Colonic mucosa (tissue), 4 donors: ENCODE measurements at regions not wholly inside any gene's neighbourhood (a gene's known extent, or its start where the extent isn't known, plus 50 kb on each side); places are given as distances from the start of the nearest gene placed in this dataset.

ENCODE experiments used
- DNase-seq: peaks from one replicate; pipeline ENCODE4 v3.0.0-alpha.2; 2020
- H3K27ac ChIP-seq: fragments of 200-600 bp; one replicate; pipeline ENCODE4 v1.8.0; 2021
- H3K27me3 ChIP-seq: fragments of 200-600 bp; one replicate; pipeline ENCODE4 v1.8.0; 2021
- H3K36me3 ChIP-seq: fragments of 200-600 bp; one replicate; pipeline ENCODE4 v1.8.0; 2021
- H3K4me1 ChIP-seq: fragments of 200-600 bp; one replicate; pipeline ENCODE4 v1.8.0; 2021; ENCODE audit warnings: mild to moderate bottlenecking
- H3K4me3 ChIP-seq: fragments of 200-600 bp; one replicate; pipeline ENCODE4 v1.8.0; 2021
- H3K9ac ChIP-seq, 2 donors: one replicate each; pipeline ENCODE4 v1.7.0; 2013; ENCODE audit warnings: control low read depth in 2 of 2, low read depth in 2 of 2, low read length in 2 of 2
- H3K9me3 ChIP-seq: fragments of 200-600 bp; one replicate; pipeline ENCODE4 v1.8.0; 2021
- intact Hi-C: fragments of 100-400 bp; cut with DNase I; formaldehyde crosslinking; loops from one replicate; pipeline ENCODE4 v1.14.1; 2022
- TF ChIP-seq, protein P1 (sequence below): fragments of 200-600 bp; IDR thresholded peaks from one replicate; pipeline ENCODE4 v1.8.0; 2022; ENCODE audit warnings: antibody characterized with exemption, mild to moderate bottlenecking
- donor health status: healthy.
- donor health status: DM: no; HTN: no; CAD: no.
- donor health status: DM: no; HTN: no; CAD: no.

DNA sequence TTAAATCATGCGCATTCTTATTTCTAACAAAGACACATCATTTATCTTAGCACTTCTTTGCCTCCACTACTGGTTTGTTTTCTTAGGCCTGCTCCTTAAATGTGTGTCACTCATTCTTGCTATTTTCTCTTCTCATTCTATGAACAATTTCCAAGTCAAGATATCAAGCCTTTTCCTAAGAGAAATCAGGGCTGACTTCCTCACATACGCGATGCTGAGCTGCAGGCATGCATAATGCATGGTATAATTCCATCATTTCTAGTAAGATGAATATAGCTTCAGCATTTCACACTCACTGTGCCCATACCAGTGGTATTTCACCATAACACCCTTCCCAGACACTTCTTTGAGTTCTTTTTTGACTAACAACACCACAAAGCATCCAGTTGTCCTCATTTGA, 838.9 kb upstream of the DDX18 start:
- Histone ChIP-seq H3K9me3 (no peaks in the 10 kb centered on the region), H3K36me3 (no peaks in the 10 kb centered on the region), H3K9ac (no peak overlapping the region), H3K4me1 (no peaks in the 10 kb centered on the region), H3K27me3 (no peaks in the 10 kb centered on the region), H3K27ac (no peak overlapping the region), H3K4me3 (no peak overlapping the region)
- intact Hi-C loops = no loop called here
- TF ChIP-seq, protein P1, sequence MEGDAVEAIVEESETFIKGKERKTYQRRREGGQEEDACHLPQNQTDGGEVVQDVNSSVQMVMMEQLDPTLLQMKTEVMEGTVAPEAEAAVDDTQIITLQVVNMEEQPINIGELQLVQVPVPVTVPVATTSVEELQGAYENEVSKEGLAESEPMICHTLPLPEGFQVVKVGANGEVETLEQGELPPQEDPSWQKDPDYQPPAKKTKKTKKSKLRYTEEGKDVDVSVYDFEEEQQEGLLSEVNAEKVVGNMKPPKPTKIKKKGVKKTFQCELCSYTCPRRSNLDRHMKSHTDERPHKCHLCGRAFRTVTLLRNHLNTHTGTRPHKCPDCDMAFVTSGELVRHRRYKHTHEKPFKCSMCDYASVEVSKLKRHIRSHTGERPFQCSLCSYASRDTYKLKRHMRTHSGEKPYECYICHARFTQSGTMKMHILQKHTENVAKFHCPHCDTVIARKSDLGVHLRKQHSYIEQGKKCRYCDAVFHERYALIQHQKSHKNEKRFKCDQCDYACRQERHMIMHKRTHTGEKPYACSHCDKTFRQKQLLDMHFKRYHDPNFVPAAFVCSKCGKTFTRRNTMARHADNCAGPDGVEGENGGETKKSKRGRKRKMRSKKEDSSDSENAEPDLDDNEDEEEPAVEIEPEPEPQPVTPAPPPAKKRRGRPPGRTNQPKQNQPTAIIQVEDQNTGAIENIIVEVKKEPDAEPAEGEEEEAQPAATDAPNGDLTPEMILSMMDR = no peak
- no peak for DNase-seq

DNA sequence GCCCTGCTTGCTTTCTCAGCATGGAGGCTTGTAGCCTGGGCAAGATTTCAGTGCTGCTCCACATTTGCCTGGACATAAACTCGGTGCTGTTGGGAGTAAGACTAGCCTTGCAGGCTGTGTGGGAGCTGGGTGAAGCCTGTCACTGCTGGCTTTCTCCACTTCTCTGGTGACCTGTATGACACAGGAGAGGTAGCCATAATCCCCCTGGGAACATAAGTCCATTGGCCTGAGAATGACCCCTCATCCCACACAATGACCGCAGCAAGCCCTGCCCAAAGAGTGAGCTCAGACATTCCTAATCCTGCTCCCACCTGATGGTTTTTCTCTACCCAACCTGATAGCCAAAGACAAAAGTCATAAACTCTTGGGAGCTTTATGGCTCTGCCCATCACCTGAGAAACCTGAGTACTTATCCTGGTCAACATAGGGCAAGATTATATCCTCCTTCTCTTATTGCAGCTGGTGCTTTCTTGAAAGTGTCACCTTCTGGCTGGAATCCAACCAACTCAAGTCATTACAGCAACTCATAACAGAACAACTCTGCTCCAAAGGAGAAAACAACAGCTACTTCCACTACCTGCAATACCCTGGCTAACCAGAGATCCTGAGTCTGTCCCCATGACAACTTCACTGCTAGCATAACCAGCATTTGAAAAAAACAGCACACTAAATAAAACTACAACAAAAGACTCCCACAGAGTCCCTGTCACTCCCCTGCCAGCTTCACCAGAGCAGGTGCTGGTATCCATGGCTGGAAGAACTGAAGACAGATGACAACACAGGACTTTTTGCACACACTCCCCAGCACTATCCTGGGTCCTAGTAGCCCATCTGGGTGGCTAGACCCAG, 834.4 kb upstream of the DDX18 start:
- H3K4me3 ChIP-seq = no peak overlapping the region

DNA sequence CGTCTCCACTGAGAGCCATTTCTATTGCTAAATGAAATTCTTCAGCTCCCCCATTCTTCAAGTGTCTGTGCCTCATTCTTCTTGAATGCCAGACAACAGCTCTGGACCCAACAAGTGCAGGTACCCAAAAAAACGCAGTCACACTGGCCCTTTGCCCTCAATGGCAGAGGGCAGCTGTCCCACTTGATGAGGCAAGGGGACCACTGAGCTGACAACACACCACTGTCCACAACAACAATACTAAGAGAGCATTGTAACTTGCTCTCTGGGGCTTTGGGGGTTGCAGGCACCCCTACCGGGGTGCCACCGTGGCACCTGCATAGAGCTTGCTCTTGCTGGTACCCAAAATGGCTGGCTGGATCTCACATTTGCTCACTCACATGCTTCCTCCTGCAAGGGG, 827.0 kb upstream of the DDX18 start:
- Histone ChIP-seq H3K9ac (no peak overlapping the region), H3K4me3 (no peak overlapping the region), H3K27me3 (no peaks in the 10 kb centered on the region), H3K27ac (no peak overlapping the region), H3K4me1 (no peaks in the 10 kb centered on the region), H3K36me3 (no peaks in the 10 kb centered on the region), H3K9me3 (no peaks in the 10 kb centered on the region)
- no peak for DNase-seq
- intact Hi-C loops = no loop called here
- TF ChIP-seq, protein P1 = no peak

More for the DNA sequence above, 834.4 kb upstream of the DDX18 start:
- Histone ChIP-seq H3K9me3 (no peaks in the 10 kb centered on the region), H3K27ac (no peak overlapping the region), H3K4me1 (no peaks in the 10 kb centered on the region), H3K36me3 (no peaks in the 10 kb centered on the region), H3K27me3 (no peaks in the 10 kb centered on the region), H3K9ac (no peak overlapping the region)
- TF ChIP-seq, protein P1 = no peak
- no peak for DNase-seq
- intact Hi-C loops = no loop called here

- TF ChIP-seq, protein P1 = no peak
- no peak overlapping the region for H3K9ac ChIP-seq
- H3K4me1 ChIP-seq = no peaks in the 10 kb centered on the region
- intact Hi-C loops = no loop called here
- no peaks in the 10 kb centered on the region for H3K27me3 ChIP-seq
- DNase-seq = no peak
- H3K9me3 ChIP-seq = no peaks in the 10 kb centered on the region
- H3K36me3 ChIP-seq = no peaks in the 10 kb centered on the region
- no peak overlapping the region for H3K27ac ChIP-seq
- H3K4me3 ChIP-seq = no peak overlapping the region
Measured at GRCh38 chr2:116988303-116988702, 826.2 kb upstream of the DDX18 start.

GRCh38 chr2:117019357-117019756, 795.1 kb upstream of the DDX18 start:
- intact Hi-C loops = no loop called here
- no peak overlapping the region for H3K27ac ChIP-seq
- H3K9me3 ChIP-seq = no peaks in the 10 kb centered on the region
- H3K9ac ChIP-seq = no peak overlapping the region
- no peaks in the 10 kb centered on the region for H3K27me3 ChIP-seq
- TF ChIP-seq, protein P1 = no peak
- H3K4me1 ChIP-seq = no peaks in the 10 kb centered on the region
- DNase-seq = no peak
- H3K36me3 ChIP-seq = no peaks in the 10 kb centered on the region
- no peak overlapping the region for H3K4me3 ChIP-seq
